Fibroblast of mammary gland (primary cell): ENCODE measurements at regions not wholly inside any gene's neighbourhood (a gene's known extent, or its start where the extent isn't known, plus 50 kb on each side); places are given as distances from the start of the nearest gene placed in this dataset.

Experiments used
- DNase-seq: peaks from one replicate; pipeline ENCODE4 v3.0.0-alpha.2; 2010; ENCODE audit warnings: low read depth
- H3K4me3 ChIP-seq: 2 replicates; pipeline ENCODE4 v1.5.1; 2011; ENCODE audit warnings: low read depth, mild to moderate bottlenecking, low read length, moderate library complexity; ENCODE audit not compliant: control insufficient read depth
- TF ChIP-seq, protein P1 (sequence below): conservative IDR thresholded peaks from 2 replicates; pipeline ENCODE4 v1.5.1; 2011; ENCODE audit warnings: low read depth, low read length, inconsistent platforms; ENCODE audit not compliant: control insufficient read depth, insufficient read depth

- DNase-seq: peak; percentile 1
- TF ChIP-seq, protein P1, sequence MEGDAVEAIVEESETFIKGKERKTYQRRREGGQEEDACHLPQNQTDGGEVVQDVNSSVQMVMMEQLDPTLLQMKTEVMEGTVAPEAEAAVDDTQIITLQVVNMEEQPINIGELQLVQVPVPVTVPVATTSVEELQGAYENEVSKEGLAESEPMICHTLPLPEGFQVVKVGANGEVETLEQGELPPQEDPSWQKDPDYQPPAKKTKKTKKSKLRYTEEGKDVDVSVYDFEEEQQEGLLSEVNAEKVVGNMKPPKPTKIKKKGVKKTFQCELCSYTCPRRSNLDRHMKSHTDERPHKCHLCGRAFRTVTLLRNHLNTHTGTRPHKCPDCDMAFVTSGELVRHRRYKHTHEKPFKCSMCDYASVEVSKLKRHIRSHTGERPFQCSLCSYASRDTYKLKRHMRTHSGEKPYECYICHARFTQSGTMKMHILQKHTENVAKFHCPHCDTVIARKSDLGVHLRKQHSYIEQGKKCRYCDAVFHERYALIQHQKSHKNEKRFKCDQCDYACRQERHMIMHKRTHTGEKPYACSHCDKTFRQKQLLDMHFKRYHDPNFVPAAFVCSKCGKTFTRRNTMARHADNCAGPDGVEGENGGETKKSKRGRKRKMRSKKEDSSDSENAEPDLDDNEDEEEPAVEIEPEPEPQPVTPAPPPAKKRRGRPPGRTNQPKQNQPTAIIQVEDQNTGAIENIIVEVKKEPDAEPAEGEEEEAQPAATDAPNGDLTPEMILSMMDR: no peak
- H3K4me3 ChIP-seq: no peak overlapping the region
Observed at GRCh38 chr18:53906681-53907080, 317.8 kb downstream of the MBD2 start.

GRCh38 chr18:53894675-53895442 lies 329.6 kb downstream of the MBD2 start:
- TF ChIP-seq, protein P1: no peak
- no peak for DNase-seq
- H3K4me3 ChIP-seq: no peak overlapping the region

- TF ChIP-seq, protein P1: no peak
- no peak overlapping the region for H3K4me3 ChIP-seq
- DNase-seq: no peak
Observed at GRCh38 chr18:53887447-53887846, 337.0 kb downstream of the MBD2 start.

DNA sequence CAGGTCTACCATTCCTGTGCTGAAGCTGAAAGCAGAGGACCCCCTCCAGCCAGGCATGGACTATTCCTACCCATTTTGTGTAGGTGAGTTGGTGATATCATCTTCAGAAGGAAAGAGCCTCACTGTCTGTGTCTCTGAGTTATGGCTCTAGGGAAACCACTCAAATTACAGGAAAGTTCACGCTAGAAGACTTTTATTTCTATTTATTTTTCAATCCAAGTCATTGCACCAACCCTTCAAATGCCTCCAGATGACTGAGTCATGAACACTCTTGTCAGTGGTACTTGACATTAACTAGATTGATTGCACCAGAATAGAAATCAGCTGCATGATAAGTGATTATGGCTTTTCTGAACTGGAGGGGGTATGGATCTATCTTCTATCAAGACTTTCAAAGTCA lies 338.4 kb downstream of the MBD2 start:
- no peak for DNase-seq
- no peak overlapping the region for H3K4me3 ChIP-seq
- TF ChIP-seq, protein P1: no peak

DNA sequence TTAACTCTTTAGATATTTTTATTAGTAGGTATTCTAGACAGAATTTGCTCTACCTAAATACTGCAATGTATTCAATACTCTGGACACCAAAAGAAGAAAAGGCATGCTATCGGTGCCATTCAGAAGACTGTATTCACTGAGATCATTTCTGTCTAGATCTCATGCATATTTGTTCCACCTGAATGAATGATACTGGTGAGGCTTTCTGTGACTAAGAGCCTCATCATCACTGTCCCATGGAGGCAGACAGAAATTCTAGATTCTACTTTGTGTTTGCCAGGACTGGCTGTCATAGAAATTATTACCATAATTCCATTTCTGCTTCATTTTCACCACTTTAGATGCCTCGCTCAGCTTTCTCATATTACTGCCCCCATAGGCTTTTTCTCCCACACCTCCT lies 340.7 kb downstream of the MBD2 start:
- TF ChIP-seq, protein P1: no peak
- no peak for DNase-seq
- H3K4me3 ChIP-seq: no peak overlapping the region

- H3K4me3 ChIP-seq: no peak overlapping the region
- TF ChIP-seq, protein P1: no peak
- no peak for DNase-seq
Observed at GRCh38 chr18:53874103-53874502, 350.4 kb downstream of the MBD2 start.
